GM12891 (cell line): ENCODE measurements at regions not wholly inside any gene's neighbourhood (a gene's known extent, or its start where the extent isn't known, plus 50 kb on each side); places are given as distances from the start of the nearest gene placed in this dataset.

Experiments
- PAX5 ChIP-seq: IDR thresholded peaks from 2 replicates; pipeline ENCODE4 v1.6.1; 2011; ENCODE audit warnings: low read length, moderate library complexity, mild to moderate bottlenecking; ENCODE audit not compliant: insufficient read depth, severe bottlenecking
- POLR2A ChIP-seq: IDR thresholded peaks from 2 replicates; pipeline ENCODE4 v1.6.1; 2011; ENCODE audit warnings: low read depth, low read length, control low read depth
- POLR2AphosphoS5 ChIP-seq: IDR thresholded peaks from 2 replicates; pipeline ENCODE4 v1.6.1; 2011; ENCODE audit warnings: low read depth, low read length, control low read depth
- POU2F2 ChIP-seq: IDR thresholded peaks from 2 replicates; pipeline ENCODE4 v1.6.1; 2011; ENCODE audit warnings: low read depth, mild to moderate bottlenecking, control low read depth, low read length, moderate library complexity

DNA sequence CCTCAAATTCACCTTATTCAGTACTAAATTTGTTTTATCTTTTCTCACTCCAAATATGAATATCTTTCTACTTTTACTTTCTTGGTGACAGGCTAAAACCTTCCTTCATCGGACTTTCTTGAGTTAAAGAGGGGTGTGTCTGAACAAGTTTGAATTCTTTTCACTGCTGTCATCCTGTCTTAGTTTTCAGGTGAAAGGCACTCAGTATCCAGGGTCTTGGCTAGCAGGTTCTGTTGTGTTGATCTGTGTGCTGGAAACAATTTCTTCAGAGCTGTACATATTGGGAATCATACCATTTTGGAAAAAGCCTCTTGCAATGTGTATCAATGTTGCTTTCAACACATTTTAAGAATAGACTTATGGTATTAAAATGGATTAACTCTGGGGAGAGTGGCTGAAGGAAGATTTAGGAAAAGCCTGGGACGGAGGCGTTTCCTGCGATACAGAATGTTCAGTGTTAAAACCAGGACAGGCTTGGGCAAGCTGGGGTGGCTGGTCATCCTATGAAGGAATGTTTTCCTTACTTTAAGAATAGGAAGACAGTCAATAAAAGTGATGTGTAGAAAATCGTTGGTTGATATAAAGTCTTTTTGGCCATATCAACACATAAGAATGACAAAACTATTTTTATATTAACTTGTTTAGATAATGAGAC lies 350.7 kb upstream of the SPRED2 start:
- TF ChIP-seq POLR2A = no peak
- TF ChIP-seq POLR2AphosphoS5 = no peak
- no peak for TF ChIP-seq POU2F2
- no peak for TF ChIP-seq PAX5
